GM13976 (cell line): ENCODE measurements at regions not wholly inside any gene's neighbourhood (a gene's known extent, or its start where the extent isn't known, plus 50 kb on each side); places are given as distances from the start of the nearest gene placed in this dataset.

Experiments
- DNase-seq: peaks from one replicate; pipeline ENCODE4 v3.0.0; 2012; ENCODE audit warnings: low spot score
- CTCF ChIP-seq: IDR thresholded peaks from 2 replicates; pipeline ENCODE4 v1.5.1; 2012; ENCODE audit warnings: borderline replicate concordance, mild to moderate bottlenecking; ENCODE audit not compliant: insufficient read depth; ENCODE audit errors: extremely low read depth, missing control alignments, control extremely low read depth
- in situ Hi-C: fragments of 300-500 bp; cut with MboI; formaldehyde crosslinking; loops from one replicate; pipeline ENCODE4 v1.12.0; 2022; ENCODE audit warnings: low sequenced_read_pairs, mixed read lengths, inconsistent platforms; ENCODE audit not compliant: unreplicated experiment

GRCh38 chrX:38989076-38989475 lies 187.8 kb downstream of the MID1IP1 start:
- DNase-seq, result no peak
- TF ChIP-seq CTCF, result no peak
- in situ Hi-C loops, result no loop called here

DNA sequence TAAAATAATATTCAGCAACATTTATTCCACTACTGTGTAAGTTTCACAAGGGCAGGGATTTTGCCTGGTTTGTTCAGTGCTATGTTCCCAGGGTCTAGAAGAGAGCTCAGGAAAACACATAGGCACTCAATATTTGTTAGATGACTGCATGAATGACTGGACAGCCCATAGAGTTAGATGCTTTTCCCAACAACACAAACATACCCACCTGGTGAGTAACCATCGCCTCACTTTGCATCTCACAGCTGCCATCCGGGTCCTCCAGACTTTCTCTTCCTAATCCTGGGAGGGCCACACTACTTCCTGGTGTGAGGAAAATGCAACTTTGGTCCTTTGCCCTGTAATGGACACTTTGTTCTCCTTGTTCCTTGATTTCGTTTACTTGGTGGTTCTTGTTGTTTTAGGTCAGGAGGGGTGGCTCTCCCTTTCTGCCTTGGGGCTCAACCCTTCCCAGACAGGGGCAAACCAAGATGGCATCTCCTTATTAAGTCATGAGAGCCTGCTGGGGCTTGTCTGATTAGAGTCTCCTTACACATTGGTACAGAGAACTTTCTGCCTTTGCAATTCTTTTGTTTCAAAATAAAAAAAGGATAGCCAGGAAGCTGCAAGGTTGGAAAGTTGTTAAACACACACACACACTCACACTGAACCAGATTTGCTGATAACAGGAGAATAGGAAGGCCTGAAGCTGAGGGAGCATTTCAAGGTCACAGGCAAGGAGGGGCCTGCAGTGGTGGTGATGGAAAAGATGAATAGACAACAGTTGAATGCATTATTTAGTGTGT lies 190.6 kb downstream of the MID1IP1 start:
- no peak for DNase-seq
- in situ Hi-C loops, result no loop called here
- TF ChIP-seq CTCF, result no peak

DNA sequence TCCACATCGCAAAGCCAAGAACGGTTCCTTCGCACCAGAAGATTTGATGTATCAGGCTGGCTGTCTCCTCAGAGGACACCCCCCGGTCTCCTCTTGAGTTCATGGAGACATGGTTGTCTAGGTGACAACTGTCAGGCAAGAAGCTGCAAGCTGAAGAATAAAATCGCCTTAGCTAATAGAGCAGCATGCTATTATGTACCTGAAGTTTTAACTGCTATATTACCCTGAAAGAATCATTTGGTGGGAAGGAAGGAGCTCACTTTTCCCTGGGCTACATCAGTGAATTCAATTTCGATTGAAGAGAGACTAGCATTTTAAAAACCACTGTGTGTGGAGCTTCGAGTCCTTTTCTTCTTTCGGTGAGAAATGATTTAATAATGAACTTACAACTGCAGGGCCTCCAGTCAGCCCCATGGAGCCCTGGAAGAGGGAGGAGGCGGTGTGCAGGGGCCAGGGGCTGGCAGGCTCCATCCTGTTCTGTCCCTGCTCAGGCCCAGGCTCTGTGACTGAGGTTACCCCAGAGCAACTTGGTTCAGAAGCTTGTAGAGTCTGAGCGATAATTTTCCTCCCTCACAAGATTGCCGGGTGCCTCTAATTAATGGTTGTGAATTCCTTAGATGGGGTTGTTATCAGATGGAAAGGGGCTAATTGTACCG lies 191.3 kb downstream of the MID1IP1 start:
- in situ Hi-C loops, result no loop called here
- no peak for TF ChIP-seq CTCF

DNA sequence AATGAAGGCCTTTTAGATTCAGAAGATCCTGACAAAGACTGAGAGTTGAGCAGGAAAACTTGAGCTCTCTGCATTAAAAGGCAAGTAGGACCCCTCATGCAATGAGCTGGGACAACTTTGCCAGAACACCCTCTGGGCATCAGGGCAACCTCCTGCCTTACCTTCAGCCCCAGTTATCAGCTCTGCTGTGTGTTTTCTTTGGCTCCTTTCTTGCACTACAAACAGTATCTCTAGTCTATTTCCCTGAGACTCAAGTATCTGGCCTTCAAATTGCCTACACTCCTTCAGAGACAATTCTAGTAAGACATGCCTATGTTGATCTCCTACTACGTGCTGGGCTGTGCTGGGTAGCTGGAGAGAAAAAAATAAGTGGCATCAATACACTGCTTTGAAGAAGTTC lies 192.2 kb downstream of the MID1IP1 start:
- no peak for TF ChIP-seq CTCF
- in situ Hi-C loops, result no loop called here
- no peak for DNase-seq

More for the DNA sequence above, 191.3 kb downstream of the MID1IP1 start:
- DNase-seq, result no peak

DNA sequence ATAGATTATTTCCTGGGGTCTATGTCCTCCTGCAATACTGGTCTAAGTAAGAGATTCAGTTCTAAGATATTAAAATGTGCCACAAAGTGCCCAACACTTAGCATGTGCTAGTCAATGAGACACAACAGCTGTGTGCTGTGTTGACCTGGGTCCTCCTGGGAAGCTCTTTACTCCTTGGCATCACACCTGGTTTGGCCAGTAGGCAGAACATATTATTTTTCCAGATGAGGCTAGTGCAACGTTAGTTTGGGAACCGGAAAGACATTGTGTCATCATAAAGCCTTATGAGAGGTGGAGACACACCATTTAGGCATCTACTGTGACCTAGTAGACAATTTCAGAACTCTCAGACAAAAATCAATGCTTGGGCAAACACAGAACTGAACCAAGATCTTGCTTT lies 197.8 kb downstream of the MID1IP1 start:
- TF ChIP-seq CTCF, result no peak

DNA sequence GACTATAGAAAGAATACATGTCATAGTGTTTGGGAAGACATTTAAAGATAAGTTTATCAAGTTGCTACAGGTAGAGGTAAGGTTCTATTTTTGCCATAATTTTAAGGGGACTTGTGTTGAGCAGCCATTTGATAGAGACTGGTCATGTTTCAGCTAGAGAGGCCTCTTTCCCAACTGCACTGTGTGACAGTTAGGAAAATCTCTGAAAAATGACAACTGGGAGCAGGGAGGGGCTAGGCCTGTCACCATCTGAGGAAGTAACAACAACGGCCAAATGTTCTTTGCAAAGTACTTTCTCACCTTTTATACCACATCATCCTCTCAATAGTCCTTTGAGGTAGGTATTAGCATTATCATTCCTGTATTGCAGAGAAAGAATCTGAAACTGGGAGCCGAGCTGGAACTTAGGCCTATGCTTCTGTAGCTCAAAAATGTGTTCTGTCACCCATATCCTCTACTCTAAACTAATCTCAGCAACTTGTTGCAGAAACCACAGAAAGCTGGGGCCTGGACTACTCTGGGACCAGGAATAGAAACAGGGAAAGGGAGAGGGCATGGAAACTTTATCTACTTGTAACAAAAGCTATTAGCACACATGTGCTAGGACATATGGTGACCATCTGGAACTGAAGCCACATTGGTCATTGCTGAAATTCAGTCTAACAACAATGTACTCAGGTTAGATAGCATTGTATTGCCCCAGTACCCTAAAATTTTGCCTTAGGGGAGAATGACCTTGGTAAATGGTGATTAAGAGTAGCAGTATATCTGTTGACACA lies 198.9 kb downstream of the MID1IP1 start:
- no peak for TF ChIP-seq CTCF
- DNase-seq, result no peak
- in situ Hi-C loops, result no loop called here

More for the DNA sequence above, 197.8 kb downstream of the MID1IP1 start:
- in situ Hi-C loops, result no loop called here
- no peak for DNase-seq
